Stimulated activated CD4-positive, alpha-beta T cell treated with anti-CD3 and anti-CD28 coated beads, Interleukin-15, amount 100 ng/mL, for 24 hours (primary cell): ENCODE measurements at regions not wholly inside any gene's neighbourhood (a gene's known extent, or its start where the extent isn't known, plus 50 kb on each side); places are given as distances from the start of the nearest gene placed in this dataset.
A peak's percentile ranks its signal among the peaks of the same experiment; 100 is the strongest.

Experiments used
- DNase-seq: peaks from one replicate; pipeline ENCODE4 v3.0.0-alpha.2; 2020

DNA sequence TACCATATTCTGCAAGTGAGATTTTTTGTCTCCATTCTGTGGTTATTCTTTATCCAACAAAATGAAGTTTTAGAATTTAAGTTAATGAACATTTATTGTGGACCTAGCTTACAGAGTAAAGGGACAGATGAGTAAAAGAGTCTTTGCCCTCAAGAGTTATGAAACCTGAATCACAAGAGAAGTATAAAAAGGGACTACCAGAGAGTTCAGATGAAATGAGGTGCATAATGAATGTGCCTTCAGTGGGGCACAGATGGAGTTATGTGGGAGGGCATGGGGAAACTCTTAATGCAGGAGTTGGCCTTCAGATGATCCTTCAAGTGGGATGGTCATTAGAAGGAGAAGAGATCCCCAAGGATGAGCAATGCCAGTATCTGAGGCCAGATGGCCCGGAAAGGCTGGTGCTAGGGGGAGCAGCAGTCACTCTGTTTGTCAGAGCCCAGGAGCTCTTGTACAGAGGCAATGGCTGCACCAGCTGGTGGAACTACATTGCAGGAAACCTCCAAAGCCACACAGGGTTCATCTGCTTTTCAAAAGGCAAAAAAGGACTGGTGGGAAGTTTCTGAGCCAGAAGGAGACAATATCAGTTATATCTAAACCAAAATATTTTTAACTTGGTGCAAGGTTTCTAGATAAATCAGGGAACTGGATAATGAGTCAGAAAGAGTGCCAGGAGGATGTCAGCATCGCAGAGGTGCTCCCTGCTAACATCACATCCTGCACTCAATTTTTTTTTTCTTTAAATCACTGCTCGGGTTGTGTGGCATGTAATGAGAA, 162.0 kb downstream of the KLF6 start:
- peak; percentile 58 for DNase-seq

- peak; percentile 39 for DNase-seq
These were observed 162.6 kb downstream of the KLF6 start for GRCh38 chr10:3622427-3622826.

DNA sequence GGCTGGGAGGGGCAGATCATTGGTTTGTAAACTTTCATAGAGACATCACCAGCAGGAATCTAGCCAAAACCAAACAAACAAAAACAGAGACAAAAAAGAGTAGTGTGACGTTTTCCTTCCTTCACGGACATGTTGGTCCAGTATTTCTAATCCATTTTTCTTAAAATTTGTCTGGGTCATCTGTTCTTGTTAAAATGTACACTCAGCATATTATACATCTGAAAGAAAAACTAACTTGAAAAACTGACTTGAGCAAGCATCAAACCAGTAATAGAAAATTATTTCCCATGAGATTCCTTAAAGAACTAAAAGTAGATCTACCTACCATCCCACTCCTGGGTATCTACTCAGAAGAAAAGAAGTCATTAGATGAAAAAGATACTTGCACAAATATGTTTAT, 164.2 kb downstream of the KLF6 start:
- DNase-seq, result no peak

- no peak for DNase-seq
These were observed 165.8 kb downstream of the KLF6 start for GRCh38 chr10:3619241-3619640.

- no peak for DNase-seq
These were observed 168.1 kb downstream of the KLF6 start for GRCh38 chr10:3616880-3617279.

DNA sequence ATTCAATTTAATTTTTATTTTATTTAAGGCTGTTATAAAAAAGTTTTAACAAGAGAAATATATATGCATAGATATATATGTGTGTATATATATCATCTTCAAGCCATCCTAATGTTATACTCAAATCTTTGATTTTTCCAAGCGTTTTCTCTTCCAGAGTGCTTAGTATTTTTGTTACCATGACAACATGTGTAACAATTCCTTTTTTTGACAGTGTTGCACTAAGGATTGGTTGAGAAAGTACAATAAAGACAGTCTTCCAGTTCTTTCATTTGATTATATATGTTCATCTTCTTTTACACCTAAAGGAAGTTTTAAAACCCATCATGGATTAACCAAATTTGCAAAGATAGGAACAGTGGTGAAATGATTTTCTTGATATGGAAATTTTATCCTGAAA, 171.7 kb downstream of the KLF6 start:
- no peak for DNase-seq

DNA sequence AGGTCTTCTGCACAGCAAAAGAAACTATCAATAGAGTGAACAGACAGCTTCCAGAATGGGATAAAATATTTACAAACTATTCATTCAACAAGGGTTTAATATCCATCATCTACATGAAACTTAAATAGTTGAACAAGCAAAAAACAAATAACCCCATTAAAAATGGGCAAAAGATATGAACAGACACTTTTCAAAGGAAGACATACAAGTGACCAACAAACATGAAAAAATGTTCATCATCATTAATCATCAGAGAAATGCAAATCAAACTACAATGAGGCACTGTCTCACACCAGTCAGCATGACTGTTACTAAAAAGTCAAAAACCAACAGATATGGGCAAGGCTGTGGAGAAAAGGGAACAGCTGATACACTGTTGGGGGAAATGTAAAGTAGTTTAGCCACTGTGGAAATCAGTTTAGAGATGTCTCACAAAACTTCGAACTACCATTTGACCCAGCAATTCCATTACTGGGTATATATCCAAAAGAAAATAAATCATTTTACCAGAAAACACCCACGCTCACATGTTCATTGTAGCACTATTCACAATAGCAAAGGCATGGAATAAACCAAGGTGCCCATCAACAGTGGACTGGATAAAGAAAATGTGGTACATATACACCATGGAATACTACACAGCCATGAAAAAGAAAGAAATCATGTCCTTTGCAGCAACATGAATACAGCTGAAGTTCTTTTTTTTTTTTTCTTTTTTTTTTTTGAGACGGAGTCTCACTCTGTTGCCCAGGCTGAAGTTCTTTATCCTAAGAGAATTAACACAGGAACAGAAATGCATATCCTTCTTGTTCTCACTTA, 172.6 kb downstream of the KLF6 start:
- no peak for DNase-seq

- no peak for DNase-seq
These were observed 178.7 kb downstream of the KLF6 start for GRCh38 chr10:3606309-3606708.

GRCh38 chr10:3605882-3606281, 179.1 kb downstream of the KLF6 start:
- no peak for DNase-seq

DNA sequence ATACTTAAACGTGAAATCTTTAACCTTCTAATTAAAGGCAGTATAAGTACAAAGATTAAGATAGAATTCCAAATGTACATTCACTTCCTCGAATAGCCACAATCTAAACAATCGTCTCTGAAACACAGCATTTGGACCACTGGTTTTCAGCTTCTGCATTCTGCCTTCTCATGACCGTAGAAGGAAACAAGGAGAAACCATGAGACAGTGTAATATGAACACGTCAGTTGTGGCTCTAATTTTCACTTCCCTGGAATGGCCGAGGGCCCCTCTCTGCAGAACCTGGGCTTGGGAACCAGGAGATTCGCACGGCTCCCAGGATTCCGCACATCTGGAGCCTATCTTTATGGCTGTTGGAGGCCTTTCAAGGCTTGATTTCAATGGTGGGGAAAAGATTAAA, 189.3 kb downstream of the KLF6 start:
- DNase-seq, result no peak

DNA sequence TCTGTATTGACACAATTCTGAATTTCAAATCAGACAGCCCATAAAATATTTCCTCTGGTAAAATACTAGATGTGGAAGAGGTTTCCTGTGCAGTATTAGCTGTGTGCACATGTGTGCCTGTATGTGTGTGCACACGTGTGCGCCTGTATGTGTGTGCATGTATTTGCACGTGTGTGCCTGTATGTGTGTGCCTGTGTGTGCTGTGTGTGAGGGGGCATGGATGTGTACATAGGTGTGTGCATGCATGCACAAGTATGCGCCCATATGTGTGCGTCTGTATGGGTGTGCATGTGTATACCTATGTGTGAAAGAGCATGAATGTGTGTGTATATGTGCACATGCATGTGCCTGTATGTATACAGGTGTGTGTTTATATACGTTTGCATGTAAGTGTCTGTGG, 191.4 kb downstream of the KLF6 start:
- DNase-seq, result no peak

DNA sequence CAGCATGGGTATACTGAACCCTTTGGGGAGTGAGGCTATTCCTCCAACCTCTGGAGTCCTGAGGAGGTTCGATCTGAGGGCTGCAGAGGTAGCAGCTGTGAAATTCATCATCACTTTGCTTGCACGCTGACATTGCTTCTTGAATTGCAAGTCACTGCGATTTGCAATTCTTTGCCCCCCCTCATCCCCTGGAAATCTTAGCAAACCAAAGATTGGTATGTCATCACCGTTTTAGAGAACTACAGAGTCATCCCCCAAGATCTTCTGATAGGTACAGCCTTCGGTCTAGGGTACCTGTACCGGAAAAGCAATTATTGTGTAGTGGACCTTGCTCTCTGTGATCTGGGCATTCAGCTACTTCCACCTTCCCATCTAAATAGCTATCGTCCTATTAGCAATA, 192.6 kb downstream of the KLF6 start:
- DNase-seq, result no peak

GRCh38 chr10:3588816-3589215, 196.2 kb downstream of the KLF6 start:
- no peak for DNase-seq

- DNase-seq, result no peak
These were observed 196.7 kb downstream of the KLF6 start for GRCh38 chr10:3588346-3588745.

- no peak for DNase-seq
These were observed 199.9 kb downstream of the KLF6 start for GRCh38 chr10:3584926-3585784.

GRCh38 chr10:3580565-3580964, 204.4 kb downstream of the KLF6 start:
- no peak for DNase-seq

DNA sequence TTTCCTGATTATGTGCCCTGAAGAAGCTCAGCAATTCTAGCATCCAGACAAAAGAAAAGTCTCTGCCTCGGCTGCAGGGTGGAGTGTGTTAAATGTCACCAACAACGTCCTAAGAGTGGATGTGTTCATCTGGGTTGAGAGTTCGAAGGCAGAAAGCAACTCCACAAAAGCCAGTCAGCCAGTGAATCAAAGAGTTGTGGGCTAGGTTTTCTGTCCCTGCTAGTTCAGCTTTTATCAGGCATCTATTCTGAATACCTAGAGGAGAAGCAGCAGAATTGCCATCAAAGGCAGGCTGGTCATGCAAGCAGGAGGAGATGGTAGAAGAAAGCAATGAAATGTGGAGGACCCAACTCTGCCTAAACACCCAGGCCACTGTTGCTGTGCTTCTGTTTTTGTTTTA, 205.2 kb downstream of the KLF6 start:
- no peak for DNase-seq

DNA sequence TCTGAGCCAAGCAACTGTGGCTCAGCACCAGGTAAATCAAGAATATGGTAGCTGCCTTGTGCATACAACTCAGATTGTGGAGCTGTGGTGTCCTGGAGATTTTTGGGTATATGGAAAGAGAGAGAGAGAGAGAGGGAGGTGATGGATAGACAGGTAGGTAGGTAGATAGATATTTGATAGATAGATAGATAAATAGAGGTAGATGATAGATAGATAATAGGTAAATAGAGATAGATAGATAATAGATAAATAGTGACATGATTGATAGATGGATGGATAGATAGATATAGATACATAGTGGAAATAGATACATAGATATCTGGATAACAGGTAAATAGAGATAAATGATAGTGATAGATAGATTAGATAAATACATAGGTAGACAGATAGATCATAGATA, 206.3 kb downstream of the KLF6 start:
- DNase-seq, result no peak

- no peak for DNase-seq
These were observed 206.8 kb downstream of the KLF6 start for GRCh38 chr10:3578159-3578558.

- DNase-seq, result no peak
These were observed 210.6 kb downstream of the KLF6 start for GRCh38 chr10:3574451-3574850.

DNA sequence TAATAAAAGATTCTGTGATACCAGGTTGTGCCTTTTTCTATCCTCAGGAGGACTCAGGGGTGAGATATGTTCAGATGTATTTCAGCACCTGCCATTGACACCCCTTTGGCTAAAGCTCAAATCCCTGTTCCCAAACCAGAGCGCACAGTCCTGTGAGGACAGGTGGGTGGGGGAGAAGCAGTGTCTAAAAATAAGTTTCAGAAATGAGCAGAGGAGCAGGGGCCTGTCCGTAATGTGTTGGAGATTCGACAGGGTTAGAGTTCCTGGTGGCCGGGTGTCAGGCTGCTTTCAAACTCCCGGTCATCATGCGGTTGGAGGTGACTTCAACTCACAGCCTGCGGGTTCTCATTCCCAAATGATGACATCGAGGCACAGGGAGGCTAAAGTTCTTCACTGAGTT, 211.5 kb downstream of the KLF6 start:
- DNase-seq, result no peak

DNA sequence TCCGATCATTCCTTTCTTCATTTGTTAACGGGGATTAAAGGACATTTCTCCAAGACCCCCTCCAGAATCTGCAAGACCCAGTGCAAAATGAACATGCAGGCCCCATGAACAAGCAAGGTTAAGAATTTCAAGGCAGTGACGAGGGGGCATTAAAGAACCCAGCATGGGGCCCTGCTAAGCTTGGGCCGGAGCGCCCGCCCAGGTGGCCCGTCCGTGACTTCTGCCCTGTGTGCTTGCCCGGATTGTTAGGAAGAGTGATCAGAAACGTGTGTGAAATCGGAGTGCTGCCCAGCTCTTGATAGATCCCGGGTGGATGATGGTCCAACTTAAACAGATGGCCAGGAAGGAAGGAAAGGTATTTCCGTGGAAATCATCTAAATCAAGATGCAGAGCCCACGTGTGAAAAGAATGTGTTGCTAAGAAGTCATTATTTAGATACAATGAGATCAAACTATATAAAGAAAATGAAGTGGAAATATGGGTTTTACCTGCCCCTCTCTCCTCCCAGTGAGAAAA, 213.6 kb downstream of the KLF6 start:
- DNase-seq, result no peak

DNA sequence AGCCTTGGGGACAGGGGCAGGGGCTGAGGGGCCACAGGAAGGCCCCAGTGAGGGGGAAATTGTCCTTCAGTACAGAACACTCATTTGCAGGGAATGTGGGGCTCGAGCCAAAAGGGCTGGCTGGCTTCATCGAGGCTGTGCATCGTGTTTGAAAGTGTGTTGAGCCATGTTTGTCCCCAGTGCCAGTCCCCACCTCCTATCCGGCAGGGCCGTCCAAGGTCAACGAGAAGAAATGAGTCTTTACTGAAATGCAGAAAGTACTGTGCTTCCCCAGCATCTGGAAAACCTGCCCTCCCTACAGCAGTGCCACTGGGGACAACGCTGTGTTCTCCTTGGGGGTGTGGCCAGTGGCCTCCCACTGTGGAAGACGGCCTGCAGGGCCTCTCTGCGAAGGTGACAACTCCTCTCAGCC, 214.1 kb downstream of the KLF6 start:
- no peak for DNase-seq
